HK-2 (cell line): ENCODE measurements at regions not wholly inside any gene's neighbourhood (a gene's known extent, or its start where the extent isn't known, plus 50 kb on each side); places are given as distances from the start of the nearest gene placed in this dataset.
"Not testable (repeated sequence)": the region's sequence is repeated elsewhere in the genome, so short reads cannot be mapped to it uniquely, and the experiment has no call there.

Experiments used
- DNase-seq: peaks from one replicate; pipeline ENCODE4 v3.0.0-alpha.2; 2018; ENCODE audit not compliant: unreplicated experiment

GRCh38 chr20:40890635-40891034, 138.0 kb upstream of the TOP1 start:
- no peak for DNase-seq

GRCh38 chr20:40891351-40891750, 137.3 kb upstream of the TOP1 start:
- no peak for DNase-seq

DNA sequence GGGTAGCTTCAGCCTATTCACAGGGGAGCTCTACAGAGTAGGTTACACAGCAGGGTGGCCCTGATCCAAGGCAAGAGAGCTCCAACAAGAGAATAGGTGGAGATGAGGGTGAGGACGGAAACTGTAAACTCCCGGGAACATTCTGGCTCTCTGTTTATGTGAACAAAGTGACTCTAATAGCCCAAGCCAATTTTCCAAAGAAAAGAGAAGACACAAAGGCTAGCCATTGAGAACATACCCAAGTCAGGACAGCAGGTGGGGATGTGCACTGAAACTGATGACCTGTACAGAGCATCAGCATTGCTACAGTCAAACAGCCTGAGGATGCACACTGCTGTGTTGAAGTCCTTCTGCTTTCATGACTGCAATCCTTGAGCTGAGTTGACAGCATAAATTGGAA, 136.0 kb upstream of the TOP1 start:
- no peak for DNase-seq

DNA sequence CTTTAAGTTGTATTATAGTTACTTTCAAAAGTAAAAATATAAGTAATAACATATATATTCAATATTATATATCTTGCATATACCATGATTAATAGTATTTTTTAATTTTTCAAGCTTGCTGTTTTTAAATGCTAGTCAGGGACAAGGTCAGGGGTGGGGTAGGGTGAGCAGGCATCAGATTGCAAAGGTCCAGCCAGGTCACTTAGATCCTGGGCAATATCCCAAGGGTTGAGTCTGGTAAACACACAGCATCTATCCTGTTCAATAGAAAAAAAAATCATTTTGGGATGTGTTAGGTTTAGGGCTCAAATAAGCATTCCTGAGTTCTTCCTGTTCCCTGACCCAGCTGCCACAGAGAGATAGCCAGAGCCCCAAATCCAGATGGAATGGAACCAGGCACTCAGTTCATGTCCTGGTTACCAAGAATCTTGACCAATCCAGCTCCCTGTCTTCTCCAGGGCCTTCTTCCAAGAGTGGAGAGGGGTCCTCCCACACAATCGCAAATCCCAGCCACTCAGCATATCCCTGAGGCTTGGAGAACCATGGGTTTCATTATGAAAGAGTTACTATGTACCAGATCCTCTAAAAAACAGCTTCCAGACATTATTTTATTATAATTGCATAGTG, 134.9 kb upstream of the TOP1 start:
- no peak for DNase-seq

DNA sequence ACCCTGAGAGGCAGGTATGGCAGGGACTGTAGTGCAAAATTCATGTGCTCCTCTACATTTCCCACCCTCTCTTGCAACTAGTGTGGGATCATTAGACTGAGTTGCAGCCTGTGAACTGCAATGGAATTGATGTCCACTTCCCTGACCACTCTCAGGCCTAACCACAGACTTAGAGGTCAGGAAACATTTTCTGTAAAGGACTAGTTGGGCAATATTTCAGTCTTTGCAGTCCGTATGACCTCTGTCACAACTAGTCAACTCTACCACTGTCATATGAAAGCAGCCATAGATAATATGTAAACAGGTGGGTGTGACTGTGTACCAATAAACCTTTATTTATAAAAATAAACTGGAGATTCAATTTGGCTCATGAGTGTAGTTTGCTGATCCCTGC, 134.4 kb upstream of the TOP1 start:
- DNase-seq: no peak

- DNase-seq: no peak
Observed at GRCh38 chr20:40895182-40895581, 133.4 kb upstream of the TOP1 start.

GRCh38 chr20:40896814-40897700, 131.6 kb upstream of the TOP1 start:
- no peak for DNase-seq

DNA sequence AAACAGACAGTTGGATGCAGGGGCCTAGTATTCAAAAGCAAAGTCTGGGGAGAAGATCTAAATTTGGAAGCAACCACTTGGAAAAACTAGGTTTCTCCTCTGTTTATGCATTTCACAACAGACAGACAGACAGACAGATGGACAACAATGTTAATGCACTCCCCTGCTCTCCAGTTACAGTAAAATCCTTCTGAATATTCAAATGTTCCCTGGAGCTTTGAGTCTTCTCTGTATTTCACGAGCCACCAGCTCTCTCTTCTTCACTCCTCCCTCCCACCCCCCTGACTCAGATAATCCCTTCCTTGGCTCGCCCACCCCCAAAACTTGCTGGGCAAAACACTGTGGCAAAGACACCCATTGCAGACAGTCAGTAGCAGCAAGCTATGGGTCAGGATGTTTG, 129.3 kb upstream of the TOP1 start:
- DNase-seq: no peak

DNA sequence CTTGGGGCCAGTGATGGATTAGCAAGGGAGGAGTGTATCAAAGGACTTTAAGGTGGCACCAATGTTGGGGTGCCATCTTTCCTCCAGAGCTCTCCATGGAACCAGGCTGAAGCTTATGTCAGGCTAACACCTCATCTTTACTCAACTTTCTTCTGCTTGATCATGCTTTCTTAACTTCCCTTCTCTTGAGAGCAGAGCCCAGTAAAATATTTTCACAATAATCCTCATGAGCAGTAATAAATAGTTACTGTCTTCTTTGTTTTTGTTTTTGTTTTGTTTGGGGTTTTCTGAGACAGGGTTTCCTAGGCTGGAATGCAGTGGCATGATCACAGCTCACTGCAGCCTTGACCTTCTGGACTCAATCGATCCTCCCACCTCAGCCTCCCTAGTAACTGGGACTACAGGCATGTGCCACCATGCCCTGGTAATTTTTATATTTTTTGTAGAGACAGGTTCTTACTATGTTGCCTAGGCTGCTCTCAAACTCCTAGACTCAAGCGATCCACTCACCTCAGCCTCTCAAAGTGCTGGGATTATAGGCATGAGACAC, 127.9 kb upstream of the TOP1 start:
- no peak for DNase-seq

GRCh38 chr20:40902661-40903060, 126.0 kb upstream of the TOP1 start:
- DNase-seq: no peak

- no peak for DNase-seq
Observed at GRCh38 chr20:40908309-40908708, 120.3 kb upstream of the TOP1 start.

DNA sequence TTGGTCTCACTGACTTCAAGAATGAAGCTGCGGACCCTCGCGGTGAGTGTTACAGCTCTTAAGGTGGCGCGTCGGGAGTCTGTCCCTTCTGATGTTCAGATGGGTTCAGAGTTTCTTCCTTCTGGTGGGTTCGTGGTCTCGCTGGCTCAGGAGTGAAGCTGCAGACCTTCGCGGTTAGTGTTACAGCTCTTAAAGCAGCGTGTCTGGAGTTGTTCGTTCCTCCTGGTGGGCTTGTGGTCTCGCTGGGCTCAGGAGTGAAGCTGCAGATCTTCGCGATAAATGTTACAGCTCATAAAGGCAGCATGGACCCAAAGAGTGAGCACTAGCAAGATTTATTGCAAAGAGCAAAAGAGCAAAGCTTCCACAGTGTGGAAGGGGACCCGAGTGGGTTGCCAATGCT, 119.1 kb upstream of the TOP1 start:
- not testable (repeated sequence) for DNase-seq

DNA sequence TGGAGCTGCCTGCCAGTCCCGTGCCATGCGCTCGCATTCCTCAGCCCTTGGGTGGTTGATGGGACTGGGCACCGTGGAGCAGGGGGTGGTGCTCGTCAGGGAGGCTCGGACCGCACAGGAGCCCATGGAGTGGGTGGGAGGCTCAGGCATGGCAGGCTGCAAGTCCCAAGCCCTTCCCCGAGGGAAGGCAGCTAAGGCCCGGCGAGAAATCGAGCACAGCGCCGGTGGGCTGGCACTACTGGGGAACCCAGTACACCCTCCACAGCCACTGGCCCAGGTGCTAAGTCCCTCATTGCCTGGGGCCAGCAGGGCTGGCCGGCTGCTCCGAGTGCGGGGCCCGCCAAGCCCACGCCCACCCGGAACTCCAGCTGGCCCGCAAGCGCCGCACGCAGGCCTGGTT, 118.2 kb upstream of the TOP1 start:
- DNase-seq: not testable (repeated sequence)

DNA sequence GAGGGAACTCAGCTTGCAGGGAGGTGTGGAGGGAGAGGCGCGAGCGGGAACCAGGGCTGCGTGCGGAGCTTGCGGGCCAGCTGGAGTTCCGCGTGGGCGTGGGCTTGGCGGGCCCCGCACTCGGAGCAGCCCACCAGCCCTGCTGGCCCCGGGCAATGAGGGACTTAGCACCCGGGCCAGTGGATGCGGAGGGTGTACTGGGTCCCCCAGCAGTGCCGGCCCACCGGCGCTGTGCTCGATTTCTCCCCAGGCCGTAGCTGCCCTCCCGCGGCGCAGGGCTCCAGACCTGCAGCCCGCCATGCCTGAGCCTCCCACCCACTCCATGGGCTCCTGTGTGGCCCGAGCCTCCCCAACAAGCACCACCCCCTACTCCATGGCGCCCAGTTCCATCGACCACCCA, 117.5 kb upstream of the TOP1 start:
- DNase-seq: not testable (repeated sequence)

GRCh38 chr20:40913224-40914185, 115.1 kb upstream of the TOP1 start:
- DNase-seq: no peak

DNA sequence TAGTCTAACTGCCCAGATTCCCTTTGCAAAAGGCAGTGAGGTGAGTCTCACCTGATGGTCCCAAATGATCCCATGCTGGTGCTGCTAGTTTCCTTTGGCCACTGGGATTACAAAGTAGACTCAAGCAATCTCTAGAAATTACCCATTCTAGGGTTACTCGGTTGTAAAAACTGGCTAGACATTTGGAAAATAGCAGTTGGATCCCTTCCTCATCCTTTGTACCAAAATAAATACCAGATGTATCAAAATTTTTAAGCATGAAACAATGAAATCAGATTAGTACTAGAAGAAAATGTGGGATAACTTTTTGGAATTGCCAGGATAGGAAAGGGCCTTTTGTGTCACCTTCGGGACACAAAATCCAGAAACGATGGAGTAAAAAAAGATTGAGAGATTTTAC, 112.9 kb upstream of the TOP1 start:
- no peak for DNase-seq

DNA sequence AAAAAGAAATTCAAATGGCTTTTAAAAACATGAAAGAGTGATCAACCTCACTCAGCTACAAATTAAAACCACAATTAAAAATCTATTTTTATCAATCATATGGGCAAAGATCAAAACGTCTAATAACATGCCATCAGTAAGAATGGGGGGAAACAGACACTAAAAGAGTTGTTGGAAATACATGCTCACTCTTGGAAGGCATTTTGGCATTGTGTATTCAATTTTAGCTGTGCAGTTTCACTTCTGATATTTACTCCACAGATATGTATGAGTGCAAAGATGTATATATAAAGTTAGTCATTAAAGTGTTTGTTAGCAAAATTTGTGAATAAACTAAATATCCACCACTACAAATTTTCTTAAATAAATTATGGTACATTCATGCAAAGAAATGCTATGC, 112.3 kb upstream of the TOP1 start:
- DNase-seq: no peak

GRCh38 chr20:40920291-40920690, 108.3 kb upstream of the TOP1 start:
- DNase-seq: no peak

- DNase-seq: no peak
Observed at GRCh38 chr20:40922865-40923264, 105.8 kb upstream of the TOP1 start.

- DNase-seq: no peak
Observed at GRCh38 chr20:40925829-40926510, 102.7 kb upstream of the TOP1 start.

DNA sequence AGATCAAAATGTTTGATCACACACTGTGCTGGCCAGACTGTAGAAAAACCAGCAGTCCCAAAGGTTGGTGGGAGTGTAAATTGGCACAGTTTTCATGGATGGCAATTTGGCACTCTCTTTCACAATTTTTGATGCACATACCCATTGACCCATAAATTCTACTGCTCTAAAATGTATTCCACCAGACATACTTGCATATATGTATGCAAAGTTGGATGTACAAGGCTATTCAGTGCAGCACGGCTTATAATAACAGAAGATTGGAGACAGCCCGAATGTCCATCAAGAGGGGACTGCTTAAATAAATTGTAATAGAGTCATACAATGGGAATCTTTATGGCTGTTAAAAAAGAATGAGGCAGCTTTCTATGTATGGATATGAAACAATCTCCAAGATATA, 101.7 kb upstream of the TOP1 start:
- DNase-seq: no peak
